Peyer's patch (tissue), 4 donors: ENCODE measurements at regions not wholly inside any gene's neighbourhood (a gene's known extent, or its start where the extent isn't known, plus 50 kb on each side); places are given as distances from the start of the nearest gene placed in this dataset.

Source experiments
- POLR2A ChIP-seq, 2 donors: fragments of 450-650 bp; IDR thresholded peaks; one replicate each; pipeline ENCODE4 v1.5.1; 2017; ENCODE audit warnings: antibody characterized with exemption in 2 of 2, mild to moderate bottlenecking in 2 of 2, moderate library complexity in 2 of 2
- TF ChIP-seq, protein P1 (sequence below), 6 experiments: fragments of 450-650 bp in 4 of 6; fragments of 200-600 bp in 2 of 6; sonication (generic) in 1 of 6; IDR thresholded peaks; one replicate each; pipeline ENCODE4 v1.5.1; 2017 to 2019; ENCODE audit warnings: antibody characterized with exemption in 6 of 6, mild to moderate bottlenecking in 3 of 6, moderate library complexity in 1 of 6

- TF ChIP-seq, protein P1, sequence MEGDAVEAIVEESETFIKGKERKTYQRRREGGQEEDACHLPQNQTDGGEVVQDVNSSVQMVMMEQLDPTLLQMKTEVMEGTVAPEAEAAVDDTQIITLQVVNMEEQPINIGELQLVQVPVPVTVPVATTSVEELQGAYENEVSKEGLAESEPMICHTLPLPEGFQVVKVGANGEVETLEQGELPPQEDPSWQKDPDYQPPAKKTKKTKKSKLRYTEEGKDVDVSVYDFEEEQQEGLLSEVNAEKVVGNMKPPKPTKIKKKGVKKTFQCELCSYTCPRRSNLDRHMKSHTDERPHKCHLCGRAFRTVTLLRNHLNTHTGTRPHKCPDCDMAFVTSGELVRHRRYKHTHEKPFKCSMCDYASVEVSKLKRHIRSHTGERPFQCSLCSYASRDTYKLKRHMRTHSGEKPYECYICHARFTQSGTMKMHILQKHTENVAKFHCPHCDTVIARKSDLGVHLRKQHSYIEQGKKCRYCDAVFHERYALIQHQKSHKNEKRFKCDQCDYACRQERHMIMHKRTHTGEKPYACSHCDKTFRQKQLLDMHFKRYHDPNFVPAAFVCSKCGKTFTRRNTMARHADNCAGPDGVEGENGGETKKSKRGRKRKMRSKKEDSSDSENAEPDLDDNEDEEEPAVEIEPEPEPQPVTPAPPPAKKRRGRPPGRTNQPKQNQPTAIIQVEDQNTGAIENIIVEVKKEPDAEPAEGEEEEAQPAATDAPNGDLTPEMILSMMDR (IDR thresholded peaks at IDR 0.05) = no peak
- no peak for TF ChIP-seq POLR2A (IDR thresholded peaks at IDR 0.05)
Observed at GRCh38 chr7:136072447-136072846, 95.3 kb upstream of the MTPN start.
